ENCODE measurements at regions not wholly inside any gene's neighbourhood (a gene's known extent, or its start where the extent isn't known, plus 50 kb on each side); places are given as distances from the start of the nearest gene placed in this dataset.

DNA sequence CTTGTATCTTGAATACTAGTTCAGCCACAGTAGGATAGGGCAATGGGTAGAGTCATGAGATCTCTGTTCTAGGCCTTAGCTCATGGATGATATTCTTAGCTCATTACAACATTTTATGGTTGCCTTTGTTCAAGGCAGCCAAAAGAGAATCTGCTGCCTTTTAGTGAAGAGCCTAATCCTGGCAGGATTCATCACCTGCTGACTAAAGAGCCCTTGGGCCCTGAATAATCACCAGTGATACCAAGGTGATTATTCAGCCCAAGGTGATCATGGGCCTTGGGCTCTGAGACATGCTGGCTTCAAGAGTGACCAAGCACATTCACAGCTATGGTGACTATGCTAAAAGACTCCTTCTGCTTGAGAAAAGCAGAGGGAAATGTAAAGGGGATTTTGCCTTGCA lies 143.3 kb upstream of the MYO16 start:
- Histone ChIP-seq H3K4me1 (ENCODE audit: control insufficient read depth, insufficient read depth, low read length) (no peaks in the 10 kb centered on the region), H3K4me3 (ENCODE audit: low read depth, low read length) (no peak overlapping the region), H3K36me3 (ENCODE audit: control insufficient read depth, insufficient read depth, low read length) (no peaks in the 10 kb centered on the region), H3K9ac (ENCODE audit: low read depth, low read length) (no peak overlapping the region), H3K27me3 (ENCODE audit: control insufficient read depth, insufficient read depth, low read length) (no peaks in the 10 kb centered on the region), H3K9me3 (ENCODE audit: control insufficient read depth, insufficient read depth, low read length) (no peaks in the 10 kb centered on the region)

DNA sequence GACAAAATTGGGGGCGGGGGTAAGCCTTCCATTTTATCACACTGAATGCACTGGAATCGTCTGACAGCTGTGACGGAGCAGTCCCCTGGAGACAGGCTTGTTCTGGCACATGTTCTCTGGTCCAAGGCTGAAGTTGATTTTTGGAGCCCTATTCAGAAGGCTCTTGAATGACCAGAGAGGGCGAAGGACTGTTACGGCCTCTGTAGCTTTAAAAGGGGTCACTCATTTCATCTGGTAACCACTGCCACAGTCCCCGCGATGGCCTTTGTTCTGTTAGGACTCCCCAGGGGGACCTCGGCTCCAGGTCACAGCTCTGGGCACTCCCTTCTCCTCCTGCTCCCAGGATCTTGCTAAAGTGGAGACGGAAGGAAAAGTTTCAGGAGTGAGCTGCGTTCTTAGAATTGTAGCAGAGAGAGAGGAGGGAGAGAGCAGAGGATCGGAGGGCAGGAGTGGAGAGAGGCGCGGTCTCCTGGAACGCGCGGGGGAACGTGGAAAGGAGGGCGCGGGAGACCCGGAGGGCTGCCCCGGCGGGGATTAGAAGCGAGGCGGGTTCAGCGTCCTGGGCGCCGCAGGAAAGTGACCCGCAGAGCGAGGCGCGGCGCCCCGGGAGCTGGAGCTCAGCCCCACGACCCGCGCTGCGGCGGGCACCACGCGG lies 134.3 kb upstream of the MYO16 start:
- Histone ChIP-seq H3K9ac (ENCODE audit: low read depth, low read length) (no peak overlapping the region), H3K4me3 (ENCODE audit: low read depth, low read length) (peak overlapping the region; percentile 71), H3K27me3 (ENCODE audit: control insufficient read depth, insufficient read depth, low read length) (peaks cover 51% of the 10 kb centered on the region), H3K4me1 (ENCODE audit: control insufficient read depth, insufficient read depth, low read length) (no peaks in the 10 kb centered on the region), H3K36me3 (ENCODE audit: control insufficient read depth, insufficient read depth, low read length) (no peaks in the 10 kb centered on the region), H3K9me3 (ENCODE audit: control insufficient read depth, insufficient read depth, low read length) (no peaks in the 10 kb centered on the region)

DNA sequence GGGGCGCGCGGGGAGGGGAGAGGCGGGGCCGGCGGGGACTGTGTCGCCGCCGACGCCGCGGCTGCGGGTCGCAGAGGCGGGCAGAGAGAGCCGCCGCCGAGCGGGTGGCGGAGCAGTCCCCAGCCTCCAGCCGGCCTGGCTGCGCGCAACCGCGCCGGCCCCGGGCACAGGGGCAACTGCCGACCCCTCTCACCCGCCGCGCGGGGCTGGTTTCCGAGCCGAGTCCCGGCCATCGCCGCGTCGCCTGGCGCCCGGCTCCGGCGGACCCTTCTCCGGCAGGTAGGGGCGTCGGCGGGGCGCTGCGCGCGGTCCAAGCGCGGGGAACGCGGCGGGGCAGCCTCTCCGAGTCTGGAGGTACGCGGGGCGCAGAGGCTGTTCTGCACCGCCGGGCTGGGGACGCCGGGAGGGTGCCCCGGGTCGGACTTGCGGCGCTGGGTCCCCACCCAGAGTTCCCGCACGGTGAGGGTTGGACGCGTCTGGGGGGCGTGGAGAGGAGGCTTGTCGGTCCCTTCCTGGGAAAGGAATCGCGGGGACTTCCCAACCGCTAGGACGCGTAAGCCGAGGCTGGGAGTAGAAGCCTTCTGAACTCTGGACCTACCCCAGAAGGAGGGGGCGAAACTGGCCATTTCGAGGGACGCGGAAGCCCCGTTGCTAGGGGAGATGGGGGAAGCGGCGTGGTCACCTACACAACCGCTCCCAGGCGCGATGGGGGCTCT lies 133.6 kb upstream of the MYO16 start:
- Histone ChIP-seq H3K4me1 (ENCODE audit: control insufficient read depth, insufficient read depth, low read length) (no peaks in the 10 kb centered on the region), H3K27me3 (ENCODE audit: control insufficient read depth, insufficient read depth, low read length) (peaks cover 51% of the 10 kb centered on the region), H3K4me3 (ENCODE audit: low read depth, low read length) (peak overlapping the region; percentile 71), H3K9ac (ENCODE audit: low read depth, low read length) (no peak overlapping the region), H3K9me3 (ENCODE audit: control insufficient read depth, insufficient read depth, low read length) (no peaks in the 10 kb centered on the region), H3K36me3 (ENCODE audit: control insufficient read depth, insufficient read depth, low read length) (no peaks in the 10 kb centered on the region)

DNA sequence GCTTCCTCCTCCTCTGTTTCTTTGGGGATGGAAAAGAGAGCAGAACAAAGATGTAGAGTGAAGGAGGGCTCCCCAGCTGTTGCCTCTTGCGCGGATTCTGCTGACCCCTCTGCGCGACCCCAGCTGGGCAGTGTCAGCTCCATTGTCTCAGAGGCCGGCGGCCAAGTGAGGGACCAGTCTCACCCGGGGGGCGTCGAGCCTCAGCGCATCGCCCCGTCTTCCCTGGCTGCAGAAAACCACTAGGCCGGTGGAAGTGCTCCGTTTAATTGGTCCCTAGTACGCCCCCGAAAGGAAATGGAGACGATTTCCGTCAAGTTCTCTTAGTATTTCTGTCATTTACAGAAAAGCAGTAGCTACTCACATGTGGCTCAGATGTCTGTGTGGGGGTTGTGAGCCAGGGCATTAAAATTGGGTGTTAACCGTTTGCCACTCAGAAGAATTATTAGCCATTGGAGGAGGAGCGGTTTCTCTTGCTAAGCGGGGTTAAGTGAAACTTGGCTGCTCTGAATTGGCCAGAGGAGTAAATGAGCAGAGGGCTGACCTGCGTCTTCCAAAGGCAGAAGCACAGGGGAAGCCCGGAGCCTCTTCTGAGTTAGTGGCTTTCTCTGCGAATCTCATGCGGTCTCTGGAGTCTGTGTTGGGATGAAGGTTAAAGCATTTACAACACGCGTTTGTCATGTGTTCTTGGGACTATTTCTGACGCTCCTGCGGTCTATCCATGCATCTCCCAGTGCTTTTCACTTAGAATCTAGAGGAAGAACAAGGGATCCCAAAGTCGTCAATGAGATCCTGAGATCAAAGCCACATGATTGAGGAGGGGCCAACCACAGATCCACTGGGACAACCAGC lies 132.8 kb upstream of the MYO16 start:
- Histone ChIP-seq H3K9me3 (ENCODE audit: control insufficient read depth, insufficient read depth, low read length) (no peaks in the 10 kb centered on the region), H3K36me3 (ENCODE audit: control insufficient read depth, insufficient read depth, low read length) (no peaks in the 10 kb centered on the region), H3K4me3 (ENCODE audit: low read depth, low read length) (peak overlapping the region; percentile 71), H3K4me1 (ENCODE audit: control insufficient read depth, insufficient read depth, low read length) (no peaks in the 10 kb centered on the region), H3K27me3 (ENCODE audit: control insufficient read depth, insufficient read depth, low read length) (peaks cover 51% of the 10 kb centered on the region), H3K9ac (ENCODE audit: low read depth, low read length) (no peak overlapping the region)

DNA sequence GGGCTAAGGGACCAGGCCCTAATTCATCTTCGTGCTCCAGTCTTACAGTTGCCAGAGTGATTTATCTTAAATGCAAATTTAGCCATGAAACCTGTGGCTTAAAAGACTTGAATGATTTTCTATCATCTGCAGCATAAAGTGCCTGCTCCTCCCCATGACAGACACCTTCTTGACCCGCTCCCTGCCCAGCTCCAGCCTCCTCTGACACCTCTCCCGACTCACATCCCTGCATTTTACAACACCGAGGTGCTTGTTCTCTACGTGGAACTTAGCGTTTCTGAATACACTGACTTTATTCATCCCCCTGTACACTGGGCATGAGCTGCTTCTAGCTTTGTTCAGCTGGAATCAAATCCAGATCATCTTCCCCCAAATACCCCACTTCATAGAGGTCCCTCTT lies 128.7 kb upstream of the MYO16 start:
- Histone ChIP-seq H3K4me1 (ENCODE audit: control insufficient read depth, insufficient read depth, low read length) (no peaks in the 10 kb centered on the region), H3K9me3 (ENCODE audit: control insufficient read depth, insufficient read depth, low read length) (no peaks in the 10 kb centered on the region), H3K9ac (ENCODE audit: low read depth, low read length) (no peak overlapping the region), H3K4me3 (ENCODE audit: low read depth, low read length) (no peak overlapping the region), H3K36me3 (ENCODE audit: control insufficient read depth, insufficient read depth, low read length) (no peaks in the 10 kb centered on the region), H3K27me3 (ENCODE audit: control insufficient read depth, insufficient read depth, low read length) (peaks cover 30% of the 10 kb centered on the region)

DNA sequence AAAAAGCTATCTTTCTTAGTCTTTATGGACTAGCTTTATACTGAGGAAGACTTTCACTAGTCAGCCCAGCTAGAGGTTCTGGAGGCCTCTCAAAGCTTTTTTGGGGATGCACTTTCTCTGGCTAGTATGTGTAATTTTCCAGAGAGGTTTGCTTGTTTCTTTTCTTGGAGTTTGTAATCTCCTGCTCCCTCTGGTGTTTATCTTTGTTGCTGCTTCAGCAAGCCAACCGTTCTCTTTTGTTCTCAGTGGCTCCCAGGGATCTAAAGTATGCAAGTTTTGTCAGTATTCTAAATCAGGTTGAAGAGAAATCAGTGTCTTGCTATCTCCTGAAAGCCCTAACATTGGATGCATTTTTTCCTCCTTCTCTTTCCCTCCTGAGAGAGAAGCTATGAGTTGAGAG lies 121.1 kb upstream of the MYO16 start:
- H3K9me3 ChIP-seq (ENCODE audit: control insufficient read depth, insufficient read depth, low read length): no peaks in the 10 kb centered on the region
- no peak overlapping the region for H3K9ac ChIP-seq (ENCODE audit: low read depth, low read length)
- H3K4me3 ChIP-seq (ENCODE audit: low read depth, low read length): no peak overlapping the region
- H3K27me3 ChIP-seq (ENCODE audit: control insufficient read depth, insufficient read depth, low read length): no peaks in the 10 kb centered on the region
- H3K4me1 ChIP-seq (ENCODE audit: control insufficient read depth, insufficient read depth, low read length): no peaks in the 10 kb centered on the region
- H3K36me3 ChIP-seq (ENCODE audit: control insufficient read depth, insufficient read depth, low read length): no peaks in the 10 kb centered on the region

DNA sequence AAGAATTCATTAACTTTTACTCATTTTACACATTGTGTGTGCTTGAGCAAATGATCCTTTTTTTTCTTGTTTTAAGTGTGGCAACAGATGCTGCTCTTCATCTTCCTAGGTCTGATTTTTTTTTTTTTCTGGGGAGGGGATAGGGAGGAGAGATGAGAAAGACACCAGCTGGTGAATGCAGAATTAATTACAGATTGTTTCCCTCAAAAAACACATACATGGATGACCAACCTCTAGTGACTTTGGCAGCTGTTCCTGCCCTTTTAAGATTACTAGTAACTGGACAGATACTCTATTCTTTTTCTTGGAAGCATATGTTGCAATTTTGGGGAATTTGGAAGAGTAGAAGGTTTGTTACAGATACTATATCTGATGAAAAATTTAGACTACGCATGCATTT lies 103.6 kb upstream of the MYO16 start:
- H3K36me3 ChIP-seq (ENCODE audit: control insufficient read depth, insufficient read depth, low read length): no peaks in the 10 kb centered on the region
- no peak overlapping the region for H3K9ac ChIP-seq (ENCODE audit: low read depth, low read length)
- no peaks in the 10 kb centered on the region for H3K27me3 ChIP-seq (ENCODE audit: control insufficient read depth, insufficient read depth, low read length)
- no peaks in the 10 kb centered on the region for H3K4me1 ChIP-seq (ENCODE audit: control insufficient read depth, insufficient read depth, low read length)
- no peaks in the 10 kb centered on the region for H3K9me3 ChIP-seq (ENCODE audit: control insufficient read depth, insufficient read depth, low read length)
- no peak overlapping the region for H3K4me3 ChIP-seq (ENCODE audit: low read depth, low read length)

DNA sequence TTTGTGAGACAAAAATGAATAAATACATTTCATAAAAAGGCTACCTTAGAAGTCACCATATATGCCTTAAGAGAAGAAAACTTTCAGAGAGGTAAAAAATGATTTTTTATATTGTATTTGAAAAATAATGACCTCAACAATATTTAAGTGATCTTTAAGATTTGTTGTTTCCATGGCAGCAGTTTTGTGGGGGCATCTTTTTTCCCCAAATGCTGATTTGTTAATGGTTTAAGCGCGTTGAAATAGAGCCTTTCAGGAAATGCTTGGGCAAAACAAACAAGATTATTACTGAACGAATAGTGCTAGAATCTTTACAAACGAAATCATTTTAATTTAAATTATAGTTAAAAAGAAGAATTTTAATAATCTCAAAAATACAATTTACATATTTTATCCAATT lies 103.1 kb upstream of the MYO16 start:
- Histone ChIP-seq H3K4me1 (ENCODE audit: control insufficient read depth, insufficient read depth, low read length) (no peaks in the 10 kb centered on the region), H3K36me3 (ENCODE audit: control insufficient read depth, insufficient read depth, low read length) (no peaks in the 10 kb centered on the region), H3K9ac (ENCODE audit: low read depth, low read length) (no peak overlapping the region), H3K9me3 (ENCODE audit: control insufficient read depth, insufficient read depth, low read length) (no peaks in the 10 kb centered on the region), H3K27me3 (ENCODE audit: control insufficient read depth, insufficient read depth, low read length) (no peaks in the 10 kb centered on the region), H3K4me3 (ENCODE audit: low read depth, low read length) (no peak overlapping the region)

DNA sequence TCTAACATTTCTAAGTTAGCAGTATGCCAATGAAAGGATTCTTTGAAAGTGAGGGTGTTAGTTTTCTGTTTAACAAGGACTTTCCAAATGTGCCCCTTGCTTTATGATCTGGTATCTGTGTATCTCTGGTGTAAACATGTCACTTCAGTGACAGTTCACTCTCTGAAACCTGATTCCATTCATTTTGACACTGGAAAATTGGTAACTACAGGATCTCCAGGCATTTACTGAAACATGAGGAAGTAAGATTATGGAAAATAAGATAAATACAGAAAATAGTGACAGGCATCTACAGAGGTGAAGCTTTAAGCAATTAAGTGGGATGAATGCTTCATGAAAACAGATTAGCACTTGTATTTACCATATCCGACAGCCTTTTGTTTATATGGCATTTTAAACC lies 101.6 kb upstream of the MYO16 start:
- no peaks in the 10 kb centered on the region for H3K4me1 ChIP-seq (ENCODE audit: control insufficient read depth, insufficient read depth, low read length)
- no peaks in the 10 kb centered on the region for H3K9me3 ChIP-seq (ENCODE audit: control insufficient read depth, insufficient read depth, low read length)
- no peaks in the 10 kb centered on the region for H3K27me3 ChIP-seq (ENCODE audit: control insufficient read depth, insufficient read depth, low read length)
- H3K9ac ChIP-seq (ENCODE audit: low read depth, low read length): no peak overlapping the region
- no peaks in the 10 kb centered on the region for H3K36me3 ChIP-seq (ENCODE audit: control insufficient read depth, insufficient read depth, low read length)
- no peak overlapping the region for H3K4me3 ChIP-seq (ENCODE audit: low read depth, low read length)

DNA sequence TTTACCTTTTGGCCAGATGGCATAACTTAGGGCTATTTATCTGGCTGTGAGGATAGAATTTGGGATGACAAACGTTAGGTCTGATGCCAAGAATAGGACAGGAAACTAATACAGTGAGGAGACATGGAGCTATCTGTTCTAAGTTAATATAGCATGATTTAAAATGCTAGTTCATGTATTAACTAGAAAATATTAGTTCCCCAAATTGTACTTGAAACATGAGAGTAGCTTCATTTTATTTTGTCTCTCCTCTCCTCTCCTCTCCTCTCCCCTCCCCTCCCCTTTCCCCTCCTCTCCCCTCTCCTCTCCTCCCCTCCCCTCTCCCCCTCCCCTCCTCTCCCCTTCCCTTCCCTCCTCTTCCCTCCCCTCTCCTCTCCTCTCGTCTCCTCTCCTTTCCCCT lies 101.1 kb upstream of the MYO16 start:
- Histone ChIP-seq H3K4me1 (ENCODE audit: control insufficient read depth, insufficient read depth, low read length) (no peaks in the 10 kb centered on the region), H3K4me3 (ENCODE audit: low read depth, low read length) (no peak overlapping the region), H3K9me3 (ENCODE audit: control insufficient read depth, insufficient read depth, low read length) (no peaks in the 10 kb centered on the region), H3K9ac (ENCODE audit: low read depth, low read length) (no peak overlapping the region), H3K36me3 (ENCODE audit: control insufficient read depth, insufficient read depth, low read length) (no peaks in the 10 kb centered on the region), H3K27me3 (ENCODE audit: control insufficient read depth, insufficient read depth, low read length) (no peaks in the 10 kb centered on the region)

DNA sequence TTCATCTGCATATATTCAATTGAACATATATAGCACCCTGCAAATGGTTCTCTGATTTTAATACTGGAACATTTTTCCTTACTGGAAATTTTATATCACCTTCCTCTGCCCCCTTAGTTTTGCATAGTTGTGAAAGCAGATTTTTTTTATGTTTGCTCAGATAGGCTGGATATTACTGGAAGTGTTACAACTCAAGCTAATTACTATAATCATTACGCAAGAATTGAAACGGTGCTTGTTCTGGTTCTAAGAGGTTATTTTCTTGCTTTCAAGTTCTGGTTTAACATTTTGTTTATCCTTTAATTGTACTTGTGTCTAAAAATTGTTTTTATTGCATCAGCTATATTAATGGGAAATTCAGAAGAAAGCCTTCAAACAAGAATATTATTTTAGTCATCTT lies 95.6 kb upstream of the MYO16 start:
- no peak overlapping the region for H3K4me3 ChIP-seq (ENCODE audit: low read depth, low read length)
- no peak overlapping the region for H3K9ac ChIP-seq (ENCODE audit: low read depth, low read length)
- no peaks in the 10 kb centered on the region for H3K9me3 ChIP-seq (ENCODE audit: control insufficient read depth, insufficient read depth, low read length)
- H3K27me3 ChIP-seq (ENCODE audit: control insufficient read depth, insufficient read depth, low read length): no peaks in the 10 kb centered on the region
- no peaks in the 10 kb centered on the region for H3K4me1 ChIP-seq (ENCODE audit: control insufficient read depth, insufficient read depth, low read length)
- H3K36me3 ChIP-seq (ENCODE audit: control insufficient read depth, insufficient read depth, low read length): no peaks in the 10 kb centered on the region

DNA sequence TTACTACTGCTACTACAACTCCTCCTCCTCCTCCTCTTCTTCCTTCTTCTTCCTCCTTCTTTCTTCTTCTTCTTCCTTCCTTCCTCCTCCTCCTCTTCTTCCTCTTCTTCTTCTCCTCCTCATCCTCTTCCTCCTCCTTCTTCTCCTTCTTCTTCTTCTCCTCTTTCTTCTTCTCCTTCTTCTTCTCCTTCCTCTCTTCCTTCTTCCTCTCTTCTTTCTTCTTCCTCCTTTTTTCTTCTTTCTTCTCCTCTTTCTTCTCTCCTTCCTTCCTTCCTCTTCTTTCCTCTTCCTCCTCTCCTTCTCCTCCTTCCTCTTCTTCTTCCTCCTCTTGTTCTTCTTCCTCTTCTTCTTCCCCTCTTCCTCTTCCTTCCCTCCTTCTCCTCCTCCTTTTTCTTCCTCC lies 94.7 kb upstream of the MYO16 start:
- H3K4me1 ChIP-seq (ENCODE audit: control insufficient read depth, insufficient read depth, low read length): no peaks in the 10 kb centered on the region
- H3K9me3 ChIP-seq (ENCODE audit: control insufficient read depth, insufficient read depth, low read length): no peaks in the 10 kb centered on the region

More for the DNA sequence above, 94.7 kb upstream of the MYO16 start:
- Histone ChIP-seq H3K36me3 (ENCODE audit: control insufficient read depth, insufficient read depth, low read length) (no peaks in the 10 kb centered on the region), H3K9ac (ENCODE audit: low read depth, low read length) (no peak overlapping the region), H3K4me3 (ENCODE audit: low read depth, low read length) (no peak overlapping the region), H3K27me3 (ENCODE audit: control insufficient read depth, insufficient read depth, low read length) (no peaks in the 10 kb centered on the region)

All from iPS-15b (cell line).